K562 (cell line): ENCODE measurements at regions not wholly inside any gene's neighbourhood (a gene's known extent, or its start where the extent isn't known, plus 50 kb on each side); places are given as distances from the start of the nearest gene placed in this dataset.

Source experiments
- ASH1L ChIP-seq: fragments of 450-650 bp; IDR thresholded peaks from 2 replicates; pipeline ENCODE4 v1.6.1; 2018; ENCODE audit warnings: borderline replicate concordance, mild to moderate bottlenecking, low read depth; ENCODE audit not compliant: partially characterized antibody
- ATF1 ChIP-seq, 2 experiments: fragments of 450-650 bp in 1 of 2; IDR thresholded peaks; 2 replicates each; pipeline ENCODE4 v1.6.1; 2016; ENCODE audit warnings: missing compliant biosample characterization in 1 of 2, missing genetic modification characterization in 1 of 2
- C11orf30 ChIP-seq: fragments of 450-650 bp; IDR thresholded peaks from 2 replicates; pipeline ENCODE4 v1.6.1; 2016; ENCODE audit warnings: low read depth, mild to moderate bottlenecking
- EGR1 ChIP-seq: fragments of 450-650 bp; conservative IDR thresholded peaks from 2 replicates; pipeline ENCODE4 v1.6.1; 2017; ENCODE audit warnings: mild to moderate bottlenecking
- FOXA1 ChIP-seq: fragments of 450-650 bp; IDR thresholded peaks from 2 replicates; pipeline ENCODE4 v1.6.1; 2016; ENCODE audit warnings: mild to moderate bottlenecking, borderline replicate concordance
- FOXO4 ChIP-seq: fragments of 450-650 bp; formaldehyde crosslinking; IDR thresholded peaks from 2 replicates; pipeline ENCODE4 v1.4.0; 2020; ENCODE audit warnings: mild to moderate bottlenecking, moderate library complexity
- GABPB1 ChIP-seq: sonication (generic); formaldehyde crosslinking; IDR thresholded peaks from 2 replicates; pipeline ENCODE4 v1.8.0; 2022; ENCODE audit warnings: mild to moderate bottlenecking, missing genetic modification reagents
- GATA2 ChIP-seq: sonication (generic); formaldehyde crosslinking; IDR thresholded peaks from 2 replicates; pipeline ENCODE4 v1.4.0; 2020; ENCODE audit warnings: mild to moderate bottlenecking, missing genetic modification reagents
- HDAC2 ChIP-seq: fragments of 450-650 bp; IDR thresholded peaks from 2 replicates; pipeline ENCODE4 v1.6.1; 2016; ENCODE audit warnings: mild to moderate bottlenecking
- HES1 ChIP-seq: fragments of 450-650 bp; IDR thresholded peaks from 2 replicates; pipeline ENCODE4 v1.6.1; 2016; ENCODE audit warnings: low read depth, mild to moderate bottlenecking, moderate library complexity
- ILK ChIP-seq: fragments of 450-650 bp; IDR thresholded peaks from 2 replicates; pipeline ENCODE4 v1.6.1; 2016; ENCODE audit warnings: missing genetic modification characterization, low read depth, mild to moderate bottlenecking, missing compliant biosample characterization, moderate library complexity, borderline replicate concordance
- MAFF ChIP-seq: IDR thresholded peaks from 2 replicates; pipeline ENCODE4 v1.6.1; 2012; ENCODE audit warnings: low read length, improper control_type of control experiment
- MAFG ChIP-seq: fragments of 450-650 bp; conservative IDR thresholded peaks from 2 replicates; pipeline ENCODE4 v1.6.1; 2016; ENCODE audit warnings: missing genetic modification characterization, missing compliant biosample characterization
- MAFK ChIP-seq: IDR thresholded peaks from 2 replicates; pipeline ENCODE4 v1.6.1; 2011; ENCODE audit warnings: low read length, improper control_type of control experiment
- NCOA1 ChIP-seq: fragments of 450-650 bp; IDR thresholded peaks from 2 replicates; pipeline ENCODE4 v1.6.1; 2016; ENCODE audit warnings: low read depth
- NFXL1 ChIP-seq: fragments of 450-650 bp; formaldehyde crosslinking; IDR thresholded peaks from 2 replicates; pipeline ENCODE4 v1.4.0; 2021; ENCODE audit warnings: mild to moderate bottlenecking
- POLR2A ChIP-seq: fragments of 450-650 bp; conservative IDR thresholded peaks from 2 replicates; pipeline ENCODE4 v1.6.1; 2016
- POLR2G ChIP-seq: fragments of 200-400 bp; formaldehyde crosslinking; IDR thresholded peaks from 2 replicates; pipeline ENCODE4 v1.6.1; 2017; ENCODE audit warnings: low read depth, mild to moderate bottlenecking, antibody characterized with exemption, low read length, moderate library complexity
- SIN3B ChIP-seq: fragments of 450-650 bp; IDR thresholded peaks from 2 replicates; pipeline ENCODE4 v1.6.1; 2017; ENCODE audit warnings: low read depth, mild to moderate bottlenecking, moderate library complexity
- TCF3 ChIP-seq: sonication (generic); formaldehyde crosslinking; IDR thresholded peaks from 2 replicates; pipeline ENCODE4 v1.4.0; 2020; ENCODE audit warnings: mild to moderate bottlenecking, missing genetic modification reagents
- TCF7L2 ChIP-seq: fragments of 150-350 bp; IDR thresholded peaks from 2 replicates; pipeline ENCODE4 v1.6.1; 2016; ENCODE audit warnings: low read depth, mild to moderate bottlenecking, low read length, moderate library complexity
- XRCC5 ChIP-seq: fragments of 200-400 bp; formaldehyde crosslinking; IDR thresholded peaks from 2 replicates; pipeline ENCODE4 v1.6.1; 2017; ENCODE audit warnings: low read depth, mild to moderate bottlenecking, low read length
- ZNF134 ChIP-seq: fragments of 250-450 bp; sonication (Bioruptor Pico); conservative IDR thresholded peaks from 2 replicates; pipeline ENCODE4 v1.4.0; 2020
- ZNF316 ChIP-seq: fragments of 450-650 bp; IDR thresholded peaks from 2 replicates; pipeline ENCODE4 v1.6.1; 2016
- ZNF395 ChIP-seq: fragments of 200-800 bp; sonication (Bioruptor generic); IDR thresholded peaks from 2 replicates; pipeline ENCODE4 v1.6.1; 2017; ENCODE audit warnings: missing genetic modification characterization, missing compliant biosample characterization
- ZNF644 ChIP-seq: fragments of 200-800 bp; sonication (Bioruptor generic); IDR thresholded peaks from 2 replicates; pipeline ENCODE4 v1.6.1; 2016; ENCODE audit warnings: low read depth, missing genetic modification characterization, missing compliant biosample characterization
- ZNF695 ChIP-seq: fragments of 450-650 bp; formaldehyde crosslinking; IDR thresholded peaks from 2 replicates; pipeline ENCODE4 v1.4.0; 2020; ENCODE audit warnings: mild to moderate bottlenecking, moderate library complexity

GRCh38 chr7:152492952-152493351, 57.1 kb upstream of the KMT2C start (continued):
- TF ChIP-seq ZNF395 (CRISPR knock-in tag) (no peak), MAFK (peak; percentile 62), HES1 (no peak), POLR2G (no peak), TCF3 (no peak), MAFG (tag) (peak; percentile 85), SIN3B (no peak), ILK (tag) (no peak), FOXO4 (CRISPR knock-in tag) (no peak), ZNF644 (tag) (no peak), NCOA1 (no peak), POLR2A (no peak), TCF7L2 (no peak), NFXL1 (CRISPR knock-in tag) (no peak), HDAC2 (no peak), C11orf30 (peak; percentile 87), GABPB1 (CRISPR knock-in tag) (no peak), FOXA1 (no peak), GATA2 (CRISPR knock-in tag) (no peak), ASH1L (no peak), ZNF134 (CRISPR knock-in tag) (no peak), ZNF316 (peak; percentile 93), MAFF (peak; percentile 77), EGR1 (no peak), ZNF695 (CRISPR knock-in tag) (no peak), ATF1 (CRISPR knock-in tag; IDR thresholded peaks at IDR 0.05) (no peak), ATF1 (tag; IDR thresholded peaks at IDR 0.05) (no peak), XRCC5 (no peak)
- TF ChIP-seq, all 486 proteins: peak for 5
